Right lobe of liver (tissue), 4 donors: ENCODE measurements at regions not wholly inside any gene's neighbourhood (a gene's known extent, or its start where the extent isn't known, plus 50 kb on each side); places are given as distances from the start of the nearest gene placed in this dataset.

Experiments used
- POLR2A ChIP-seq: fragments of 450-650 bp; IDR thresholded peaks from one replicate; pipeline ENCODE4 v1.6.1; 2017; ENCODE audit warnings: antibody characterized with exemption, mild to moderate bottlenecking
- TF ChIP-seq, protein P1 (sequence below), 4 donors: fragments of 200-600 bp in 3 of 4; fragments of 450-650 bp in 1 of 4; IDR thresholded peaks; one replicate each; pipeline versions ENCODE4 v1.5.1 to v1.8.0; 2016 to 2022; ENCODE audit warnings: antibody characterized with exemption in 4 of 4, mild to moderate bottlenecking in 2 of 4
- donor health status: DM: no; HTN: no; CAD: no.
- donor health status: DM: no; HTN: no; CAD: no.
- donor health status: DM: no; HTN: yes; CAD: no.

DNA sequence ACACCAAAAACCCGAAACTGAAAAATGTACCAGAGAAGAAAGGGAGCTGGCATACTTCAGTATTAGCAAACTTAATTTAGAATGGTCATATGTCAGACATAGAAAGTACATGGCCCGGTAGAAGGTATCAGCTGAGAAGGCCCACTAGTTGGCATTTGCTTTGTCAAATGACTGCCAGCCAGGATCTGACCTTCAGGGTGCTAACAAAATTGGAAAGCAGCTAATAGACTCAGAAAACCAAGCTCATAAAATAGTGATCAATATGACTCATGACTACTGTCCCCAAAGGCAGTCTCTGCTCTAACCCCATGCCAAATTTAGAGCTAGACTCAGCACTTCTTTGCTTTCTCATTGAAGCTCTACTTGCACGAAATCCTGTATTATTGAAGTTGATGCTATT is 342.7 kb downstream of the PDGFC start:
- TF ChIP-seq POLR2A: no peak
- TF ChIP-seq, protein P1, sequence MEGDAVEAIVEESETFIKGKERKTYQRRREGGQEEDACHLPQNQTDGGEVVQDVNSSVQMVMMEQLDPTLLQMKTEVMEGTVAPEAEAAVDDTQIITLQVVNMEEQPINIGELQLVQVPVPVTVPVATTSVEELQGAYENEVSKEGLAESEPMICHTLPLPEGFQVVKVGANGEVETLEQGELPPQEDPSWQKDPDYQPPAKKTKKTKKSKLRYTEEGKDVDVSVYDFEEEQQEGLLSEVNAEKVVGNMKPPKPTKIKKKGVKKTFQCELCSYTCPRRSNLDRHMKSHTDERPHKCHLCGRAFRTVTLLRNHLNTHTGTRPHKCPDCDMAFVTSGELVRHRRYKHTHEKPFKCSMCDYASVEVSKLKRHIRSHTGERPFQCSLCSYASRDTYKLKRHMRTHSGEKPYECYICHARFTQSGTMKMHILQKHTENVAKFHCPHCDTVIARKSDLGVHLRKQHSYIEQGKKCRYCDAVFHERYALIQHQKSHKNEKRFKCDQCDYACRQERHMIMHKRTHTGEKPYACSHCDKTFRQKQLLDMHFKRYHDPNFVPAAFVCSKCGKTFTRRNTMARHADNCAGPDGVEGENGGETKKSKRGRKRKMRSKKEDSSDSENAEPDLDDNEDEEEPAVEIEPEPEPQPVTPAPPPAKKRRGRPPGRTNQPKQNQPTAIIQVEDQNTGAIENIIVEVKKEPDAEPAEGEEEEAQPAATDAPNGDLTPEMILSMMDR (IDR thresholded peaks at IDR 0.05): no peak
